HUDEP-2 (cell line): ENCODE measurements at regions not wholly inside any gene's neighbourhood (a gene's known extent, or its start where the extent isn't known, plus 50 kb on each side); places are given as distances from the start of the nearest gene placed in this dataset.
"Not testable (repeated sequence)": the region's sequence is repeated elsewhere in the genome, so short reads cannot be mapped to it uniquely, and the experiment has no call there.

Source experiments
- DNase-seq, 76 experiments: peaks; one replicate each; lab custom pipeline; 2025; ENCODE audit not compliant: unreplicated experiment in 76 of 76; lab: John Stamatoyannopoulos, UW

GRCh38 chr2:185618625-185619024 is 120.0 kb upstream of the FSIP2 start:
- DNase-seq = peak in 3 of 76 experiments; percentile 18 to 40 (median 38)

GRCh38 chr2:185625604-185626003 is 113.0 kb upstream of the FSIP2 start:
- no peak for DNase-seq

- DNase-seq = peak in 14 of 76 experiments; percentile 0 to 47 (median 13)
These were observed 109.6 kb upstream of the FSIP2 start for GRCh38 chr2:185628985-185629384.

GRCh38 chr2:185633621-185634020 is 105.0 kb upstream of the FSIP2 start:
- no peak for DNase-seq

- DNase-seq = no peak
These were observed 99.8 kb upstream of the FSIP2 start for GRCh38 chr2:185638771-185639170.

GRCh38 chr2:185640588-185640987 is 98.0 kb upstream of the FSIP2 start:
- no peak for DNase-seq

- no peak for DNase-seq
These were observed 95.2 kb upstream of the FSIP2 start for GRCh38 chr2:185643434-185643833.

- DNase-seq = peak in 1 of 76 experiments; percentile 10
These were observed 93.8 kb upstream of the FSIP2 start for GRCh38 chr2:185644828-185645227.

- DNase-seq = no peak
These were observed 93.1 kb upstream of the FSIP2 start for GRCh38 chr2:185645529-185645928.

GRCh38 chr2:185658750-185659149 is 79.9 kb upstream of the FSIP2 start:
- DNase-seq = no peak

- DNase-seq = no peak
These were observed 74.8 kb upstream of the FSIP2 start for GRCh38 chr2:185663811-185664210.

- DNase-seq = no peak
These were observed 74.2 kb upstream of the FSIP2 start for GRCh38 chr2:185664384-185664783.

- no peak for DNase-seq
These were observed 73.3 kb upstream of the FSIP2 start for GRCh38 chr2:185665251-185665814.

GRCh38 chr2:185667452-185667851 is 71.2 kb upstream of the FSIP2 start:
- DNase-seq = no peak

GRCh38 chr2:185668710-185669109 is 69.9 kb upstream of the FSIP2 start:
- no peak for DNase-seq

GRCh38 chr2:185674232-185674631 is 64.4 kb upstream of the FSIP2 start:
- no peak for DNase-seq

GRCh38 chr2:185676316-185676715 is 62.3 kb upstream of the FSIP2 start:
- peak in 2 of 76 experiments; percentile 9 to 16 for DNase-seq

GRCh38 chr2:185687001-185687400 is 51.6 kb upstream of the FSIP2 start:
- not testable (repeated sequence) for DNase-seq

GRCh38 chr2:185687967-185688366 is 50.6 kb upstream of the FSIP2 start:
- DNase-seq = no peak
